PFSK-1 (cell line): ENCODE measurements at regions not wholly inside any gene's neighbourhood (a gene's known extent, or its start where the extent isn't known, plus 50 kb on each side); places are given as distances from the start of the nearest gene placed in this dataset.

ENCODE experiments used
- FOXP2 ChIP-seq: optimal IDR thresholded peaks from 2 replicates; pipeline ENCODE3; 2011; ENCODE audit warnings: borderline replicate concordance, control low read depth, inconsistent platforms; ENCODE audit not compliant: insufficient read depth; ENCODE audit errors: extremely low read length, extremely low read depth
- POLR2AphosphoS5 ChIP-seq: IDR thresholded peaks from 2 replicates; pipeline ENCODE4 v1.6.1; 2012; ENCODE audit warnings: low read depth, mild to moderate bottlenecking, control low read depth, low read length, moderate library complexity
- REST ChIP-seq, 2 experiments: IDR thresholded peaks; 2 replicates each; pipeline versions ENCODE4 v1.6.1 to v1.8.0; 2011 to 2012; ENCODE audit warnings: low read depth in 2 of 2, low read length in 2 of 2, control low read depth in 1 of 2, inconsistent platforms in 1 of 2, mild to moderate bottlenecking in 1 of 2, moderate library complexity in 1 of 2; ENCODE audit not compliant: insufficient read depth in 1 of 2
- SIN3A ChIP-seq: IDR thresholded peaks from 2 replicates; pipeline ENCODE4 v1.6.1; 2012; ENCODE audit warnings: mild to moderate bottlenecking, low read length, moderate library complexity, borderline replicate concordance; ENCODE audit not compliant: insufficient read depth
- TAF1 ChIP-seq: IDR thresholded peaks from 2 replicates; pipeline ENCODE4 v1.6.1; 2012; ENCODE audit warnings: low read length, control low read depth, borderline replicate concordance; ENCODE audit not compliant: insufficient read depth

- TF ChIP-seq TAF1: no peak
- no peak for TF ChIP-seq POLR2AphosphoS5
- TF ChIP-seq REST (IDR thresholded peaks at IDR 0.05; ENCODE audit: insufficient read depth in 1 of 2, low read depth in 2 of 2, low read length in 2 of 2): no peak
- TF ChIP-seq SIN3A: no peak
- no peak for TF ChIP-seq FOXP2
Observed at GRCh38 chr13:78979349-78979748, 320.4 kb upstream of the OBI1 start.

GRCh38 chr13:78978381-78978998 lies 319.5 kb upstream of the OBI1 start:
- TF ChIP-seq POLR2AphosphoS5: no peak
- TF ChIP-seq TAF1: no peak
- no peak for TF ChIP-seq FOXP2
- no peak for TF ChIP-seq SIN3A
- TF ChIP-seq REST (IDR thresholded peaks at IDR 0.05; ENCODE audit: insufficient read depth in 1 of 2, low read depth in 2 of 2, low read length in 2 of 2): no peak

GRCh38 chr13:78977311-78977710 lies 318.4 kb upstream of the OBI1 start:
- no peak for TF ChIP-seq FOXP2
- no peak for TF ChIP-seq POLR2AphosphoS5
- no peak for TF ChIP-seq SIN3A
- TF ChIP-seq TAF1: no peak
- no peak for TF ChIP-seq REST (IDR thresholded peaks at IDR 0.05; ENCODE audit: insufficient read depth in 1 of 2, low read depth in 2 of 2, low read length in 2 of 2)

- TF ChIP-seq SIN3A (no peak), POLR2AphosphoS5 (no peak), FOXP2 (no peak), REST (IDR thresholded peaks at IDR 0.05; ENCODE audit: insufficient read depth in 1 of 2, low read depth in 2 of 2, low read length in 2 of 2) (no peak), TAF1 (no peak)
Observed at GRCh38 chr13:78976696-78977095, 317.7 kb upstream of the OBI1 start.

GRCh38 chr13:78972561-78972960 lies 313.6 kb upstream of the OBI1 start:
- TF ChIP-seq SIN3A: no peak
- TF ChIP-seq FOXP2: no peak
- no peak for TF ChIP-seq POLR2AphosphoS5
- no peak for TF ChIP-seq TAF1
- TF ChIP-seq REST (IDR thresholded peaks at IDR 0.05; ENCODE audit: insufficient read depth in 1 of 2, low read depth in 2 of 2, low read length in 2 of 2): no peak
